ENCODE measurements at regions not wholly inside any gene's neighbourhood (a gene's known extent, or its start where the extent isn't known, plus 50 kb on each side); places are given as distances from the start of the nearest gene placed in this dataset.

- TF ChIP-seq POLR2A (IDR thresholded peaks at IDR 0.05; ENCODE audit: low read depth, low read length), result no peak
- TF ChIP-seq TAF1 (IDR thresholded peaks at IDR 0.05; ENCODE audit: borderline replicate concordance, low read depth, low read length), result no peak
Observed at GRCh38 chr7:130982160-130982638, 248.2 kb upstream of the KLF14 start.

All from GM12892 (cell line).